ENCODE measurements at regions not wholly inside any gene's neighbourhood (a gene's known extent, or its start where the extent isn't known, plus 50 kb on each side); places are given as distances from the start of the nearest gene placed in this dataset.

- no peaks in the 10 kb centered on the region for H3K4me1 Mint-ChIP-seq (ENCODE audit: low read depth, unreplicated experiment)
- no peaks in the 10 kb centered on the region for H3K36me3 Mint-ChIP-seq (ENCODE audit: unreplicated experiment)
- no peaks in the 10 kb centered on the region for H3K27me3 Mint-ChIP-seq (ENCODE audit: unreplicated experiment)
- TF ChIP-seq CTCF (IDR thresholded peaks at IDR 0.05; ENCODE audit: partially characterized antibody, unreplicated experiment), result no peak
- no peak for DNase-seq
- H3K4me3 Mint-ChIP-seq (ENCODE audit: unreplicated experiment), result no peak overlapping the region
- no peaks in the 10 kb centered on the region for H3K9me3 Mint-ChIP-seq (ENCODE audit: unreplicated experiment)
- H3K27ac Mint-ChIP-seq (ENCODE audit: unreplicated experiment), result no peak overlapping the region
Measured at GRCh38 chr21:28256837-28257236, 735.8 kb downstream of the LTN1 start.

- no peak overlapping the region for H3K4me3 Mint-ChIP-seq (ENCODE audit: unreplicated experiment)
- DNase-seq, result no peak
- H3K36me3 Mint-ChIP-seq (ENCODE audit: unreplicated experiment), result no peaks in the 10 kb centered on the region
- H3K4me1 Mint-ChIP-seq (ENCODE audit: low read depth, unreplicated experiment), result no peaks in the 10 kb centered on the region
- TF ChIP-seq CTCF (IDR thresholded peaks at IDR 0.05; ENCODE audit: partially characterized antibody, unreplicated experiment), result no peak
- H3K27me3 Mint-ChIP-seq (ENCODE audit: unreplicated experiment), result no peaks in the 10 kb centered on the region
- no peak overlapping the region for H3K27ac Mint-ChIP-seq (ENCODE audit: unreplicated experiment)
- no peaks in the 10 kb centered on the region for H3K9me3 Mint-ChIP-seq (ENCODE audit: unreplicated experiment)
Measured at GRCh38 chr21:28256420-28256831, 736.3 kb downstream of the LTN1 start.

DNA sequence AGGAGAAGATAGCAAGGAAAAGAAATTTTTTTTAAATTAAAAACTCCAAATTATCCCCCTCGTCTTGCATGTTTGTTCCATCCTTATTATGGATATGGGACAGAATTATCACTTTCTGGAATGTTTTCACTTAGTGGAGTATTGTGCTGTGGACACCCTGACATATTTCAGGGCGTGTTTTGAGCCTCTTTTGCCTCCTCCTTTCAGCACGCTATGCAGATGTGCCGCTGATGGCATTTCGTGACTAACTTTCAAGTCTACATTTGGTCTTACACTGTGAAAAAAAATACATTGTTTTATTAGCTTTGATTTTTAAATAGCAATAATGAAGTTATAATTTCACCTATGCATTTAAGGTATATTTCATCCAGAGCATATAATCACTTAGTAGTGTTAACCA is 738.7 kb downstream of the LTN1 start:
- no peak for DNase-seq
- H3K4me1 Mint-ChIP-seq (ENCODE audit: low read depth, unreplicated experiment), result no peaks in the 10 kb centered on the region
- H3K36me3 Mint-ChIP-seq (ENCODE audit: unreplicated experiment), result no peaks in the 10 kb centered on the region
- no peaks in the 10 kb centered on the region for H3K9me3 Mint-ChIP-seq (ENCODE audit: unreplicated experiment)
- H3K4me3 Mint-ChIP-seq (ENCODE audit: unreplicated experiment), result no peak overlapping the region
- TF ChIP-seq CTCF (IDR thresholded peaks at IDR 0.05; ENCODE audit: partially characterized antibody, unreplicated experiment), result no peak
- no peaks in the 10 kb centered on the region for H3K27me3 Mint-ChIP-seq (ENCODE audit: unreplicated experiment)
- H3K27ac Mint-ChIP-seq (ENCODE audit: unreplicated experiment), result no peak overlapping the region

DNA sequence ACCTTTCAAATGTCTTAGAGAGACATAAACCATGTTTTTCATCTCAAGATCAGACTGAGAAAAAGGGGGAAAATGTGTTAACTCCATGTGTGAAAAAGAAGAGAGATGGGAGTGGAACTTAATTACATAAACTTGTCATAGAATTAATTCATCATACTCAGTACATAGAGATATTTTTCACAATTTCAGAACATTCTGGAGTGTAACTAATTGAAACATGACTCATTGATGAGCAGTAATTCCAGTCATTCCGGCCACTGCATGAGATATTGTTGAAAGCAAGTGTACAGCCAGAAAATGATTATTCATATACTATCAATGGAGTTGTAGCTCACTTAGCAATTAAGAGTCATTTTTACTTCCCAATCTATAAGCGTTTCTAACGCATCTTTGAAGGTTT is 739.3 kb downstream of the LTN1 start:
- no peak for TF ChIP-seq CTCF (IDR thresholded peaks at IDR 0.05; ENCODE audit: partially characterized antibody, unreplicated experiment)
- H3K27ac Mint-ChIP-seq (ENCODE audit: unreplicated experiment), result no peak overlapping the region
- H3K36me3 Mint-ChIP-seq (ENCODE audit: unreplicated experiment), result no peaks in the 10 kb centered on the region
- no peak overlapping the region for H3K4me3 Mint-ChIP-seq (ENCODE audit: unreplicated experiment)
- no peak for DNase-seq
- H3K27me3 Mint-ChIP-seq (ENCODE audit: unreplicated experiment), result no peaks in the 10 kb centered on the region
- no peaks in the 10 kb centered on the region for H3K9me3 Mint-ChIP-seq (ENCODE audit: unreplicated experiment)
- no peaks in the 10 kb centered on the region for H3K4me1 Mint-ChIP-seq (ENCODE audit: low read depth, unreplicated experiment)

DNA sequence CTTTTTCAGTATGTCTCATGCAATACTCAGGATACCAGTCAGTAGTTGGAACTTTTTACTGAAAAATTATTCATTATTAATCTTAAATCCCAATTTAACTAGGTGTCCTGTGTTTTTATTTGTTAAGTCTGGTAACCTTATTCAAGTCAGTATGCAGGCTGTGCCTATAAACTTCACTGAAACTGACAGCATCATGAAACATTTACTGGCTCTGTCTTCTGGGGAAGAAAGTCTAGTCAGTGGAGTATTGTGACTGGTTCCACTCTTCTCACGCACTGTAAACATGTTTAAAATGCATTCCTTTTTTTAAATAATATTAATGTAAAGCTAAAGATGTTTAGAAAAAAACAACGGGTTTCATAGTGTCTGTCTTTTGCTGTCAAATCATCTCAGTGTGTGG is 739.7 kb downstream of the LTN1 start:
- DNase-seq, result no peak
- no peaks in the 10 kb centered on the region for H3K27me3 Mint-ChIP-seq (ENCODE audit: unreplicated experiment)
- no peak for TF ChIP-seq CTCF (IDR thresholded peaks at IDR 0.05; ENCODE audit: partially characterized antibody, unreplicated experiment)
- no peaks in the 10 kb centered on the region for H3K9me3 Mint-ChIP-seq (ENCODE audit: unreplicated experiment)
- no peaks in the 10 kb centered on the region for H3K36me3 Mint-ChIP-seq (ENCODE audit: unreplicated experiment)
- no peak overlapping the region for H3K27ac Mint-ChIP-seq (ENCODE audit: unreplicated experiment)
- no peak overlapping the region for H3K4me3 Mint-ChIP-seq (ENCODE audit: unreplicated experiment)
- H3K4me1 Mint-ChIP-seq (ENCODE audit: low read depth, unreplicated experiment), result no peaks in the 10 kb centered on the region
